Esophagus muscularis mucosa (tissue), 4 donors: ENCODE measurements at regions not wholly inside any gene's neighbourhood (a gene's known extent, or its start where the extent isn't known, plus 50 kb on each side); places are given as distances from the start of the nearest gene placed in this dataset.

Experiments used
- DNase-seq: peaks from one replicate; pipeline ENCODE4 v3.0.0-alpha.2; 2017; ENCODE audit errors: extremely low spot score
- H3K27ac ChIP-seq, 4 donors: fragments of 200-600 bp; sonication (generic); replicated peaks in 1 of 4; 1 replicate in 3 of 4; 2 replicates in 1 of 4; pipeline ENCODE4 v1.5.1; 2016 to 2019; ENCODE audit warnings: mild to moderate bottlenecking in 1 of 4
- H3K27me3 ChIP-seq, 4 donors: fragments of 200-600 bp; sonication (generic); one replicate each; pipeline versions ENCODE4 v1.5.1 to v1.6.0; 2016 to 2019
- H3K36me3 ChIP-seq, 4 donors: fragments of 200-600 bp; sonication (generic); one replicate each; pipeline ENCODE4 v1.5.1; 2016 to 2019
- H3K4me1 ChIP-seq, 4 donors: fragments of 200-600 bp; sonication (generic); one replicate each; pipeline ENCODE4 v1.5.1; 2016 to 2019
- H3K4me3 ChIP-seq, 4 donors: fragments of 200-600 bp; sonication (generic); 1 replicate in 2 of 4; 2 replicates in 2 of 4; pipeline ENCODE4 v1.5.1; 2016 to 2019; ENCODE audit warnings: mild to moderate bottlenecking in 4 of 4, moderate library complexity in 1 of 4
- H3K9me3 ChIP-seq, 4 donors: fragments of 200-600 bp; sonication (generic); 1 replicate in 3 of 4; 2 replicates in 1 of 4; pipeline ENCODE4 v1.5.1; 2016 to 2019
- EP300 ChIP-seq: sonication (generic); formaldehyde crosslinking; IDR thresholded peaks from one replicate; pipeline ENCODE4 v1.6.1; 2017; ENCODE audit warnings: antibody characterized with exemption
- POLR2A ChIP-seq: fragments of 450-650 bp; IDR thresholded peaks from one replicate; pipeline ENCODE4 v1.6.1; 2017; ENCODE audit warnings: antibody characterized with exemption, moderate library complexity, mild to moderate bottlenecking, low read depth
- POLR2AphosphoS5 ChIP-seq, 2 donors: sonication (generic); formaldehyde crosslinking; IDR thresholded peaks; one replicate each; pipeline ENCODE4 v1.6.1; 2017; ENCODE audit warnings: antibody characterized with exemption in 2 of 2
- WGBS: methylation state at CpG from one replicate; pipeline ENCODE4 v1.1.5; 2018; 5-methylcytosine and 5-hydroxymethylcytosine counted together
- intact Hi-C: fragments of 100-400 bp; cut with DNase I; formaldehyde crosslinking; loops from one replicate; pipeline ENCODE4 v1.15.1; 2023
- TF ChIP-seq, protein P1 (sequence below), 3 experiments: fragments of 200-600 bp in 2 of 3; fragments of 450-650 bp in 1 of 3; sonication (generic) in 2 of 3; IDR thresholded peaks; one replicate each; pipeline ENCODE4 v1.5.1; 2017 to 2019; ENCODE audit warnings: antibody characterized with exemption in 3 of 3, mild to moderate bottlenecking in 2 of 3, moderate library complexity in 1 of 3

DNA sequence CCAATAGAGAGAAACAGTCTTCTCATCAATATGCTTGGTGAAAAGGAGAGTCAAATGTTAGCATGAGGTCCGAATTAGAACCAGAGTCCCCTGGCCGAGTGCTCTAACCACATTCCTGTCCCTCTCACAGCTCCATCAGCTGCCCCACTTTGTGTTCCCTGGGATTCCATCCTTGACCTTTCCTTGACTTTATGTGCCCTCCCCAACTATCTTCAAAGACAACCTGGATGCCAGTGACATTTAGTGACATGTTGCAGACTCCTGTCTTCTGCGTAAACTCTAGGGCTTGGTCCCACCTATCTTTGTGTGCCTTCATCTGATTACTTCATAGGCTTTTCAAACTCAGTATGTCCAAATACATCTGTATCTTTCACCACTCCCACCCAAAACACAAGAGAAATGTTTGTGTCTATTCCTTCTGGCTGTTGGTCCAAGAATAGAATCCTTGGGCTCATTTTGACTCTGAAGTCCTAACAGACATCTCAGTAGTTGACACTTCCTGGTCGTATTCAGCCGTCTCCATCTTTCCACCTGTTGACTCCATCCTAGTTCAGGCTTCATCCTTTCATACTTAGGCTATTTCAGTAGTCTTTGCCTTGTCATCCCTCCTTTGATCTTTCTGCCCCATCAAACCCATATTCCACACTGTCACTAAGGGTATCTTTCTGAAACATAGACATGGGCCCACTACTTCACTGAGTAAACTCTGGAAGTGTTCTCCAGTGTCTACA, 101.4 kb upstream of the CD180 start:
- no peaks in the 10 kb centered on the region for H3K9me3 ChIP-seq
- TF ChIP-seq POLR2A (no peak), POLR2AphosphoS5 (IDR thresholded peaks at IDR 0.05) (no peak), EP300 (no peak)
- TF ChIP-seq, protein P1, sequence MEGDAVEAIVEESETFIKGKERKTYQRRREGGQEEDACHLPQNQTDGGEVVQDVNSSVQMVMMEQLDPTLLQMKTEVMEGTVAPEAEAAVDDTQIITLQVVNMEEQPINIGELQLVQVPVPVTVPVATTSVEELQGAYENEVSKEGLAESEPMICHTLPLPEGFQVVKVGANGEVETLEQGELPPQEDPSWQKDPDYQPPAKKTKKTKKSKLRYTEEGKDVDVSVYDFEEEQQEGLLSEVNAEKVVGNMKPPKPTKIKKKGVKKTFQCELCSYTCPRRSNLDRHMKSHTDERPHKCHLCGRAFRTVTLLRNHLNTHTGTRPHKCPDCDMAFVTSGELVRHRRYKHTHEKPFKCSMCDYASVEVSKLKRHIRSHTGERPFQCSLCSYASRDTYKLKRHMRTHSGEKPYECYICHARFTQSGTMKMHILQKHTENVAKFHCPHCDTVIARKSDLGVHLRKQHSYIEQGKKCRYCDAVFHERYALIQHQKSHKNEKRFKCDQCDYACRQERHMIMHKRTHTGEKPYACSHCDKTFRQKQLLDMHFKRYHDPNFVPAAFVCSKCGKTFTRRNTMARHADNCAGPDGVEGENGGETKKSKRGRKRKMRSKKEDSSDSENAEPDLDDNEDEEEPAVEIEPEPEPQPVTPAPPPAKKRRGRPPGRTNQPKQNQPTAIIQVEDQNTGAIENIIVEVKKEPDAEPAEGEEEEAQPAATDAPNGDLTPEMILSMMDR (IDR thresholded peaks at IDR 0.05), result no peak
- intact Hi-C loops, result no loop called here
- no peak overlapping the region for H3K4me3 ChIP-seq
- no peak for DNase-seq
- WGBS, result 93% methylated on average over 5 of the region's 5 CpGs
- H3K27me3 ChIP-seq, result no peaks in the 10 kb centered on the region
- H3K4me1 ChIP-seq, result peaks cover 18 to 76% (median 62%) of the 10 kb centered on the region in 4 donors
- peak overlapping the region in 2 of 4 donors; percentile 83 to 86 for H3K27ac ChIP-seq
- no peaks in the 10 kb centered on the region for H3K36me3 ChIP-seq

DNA sequence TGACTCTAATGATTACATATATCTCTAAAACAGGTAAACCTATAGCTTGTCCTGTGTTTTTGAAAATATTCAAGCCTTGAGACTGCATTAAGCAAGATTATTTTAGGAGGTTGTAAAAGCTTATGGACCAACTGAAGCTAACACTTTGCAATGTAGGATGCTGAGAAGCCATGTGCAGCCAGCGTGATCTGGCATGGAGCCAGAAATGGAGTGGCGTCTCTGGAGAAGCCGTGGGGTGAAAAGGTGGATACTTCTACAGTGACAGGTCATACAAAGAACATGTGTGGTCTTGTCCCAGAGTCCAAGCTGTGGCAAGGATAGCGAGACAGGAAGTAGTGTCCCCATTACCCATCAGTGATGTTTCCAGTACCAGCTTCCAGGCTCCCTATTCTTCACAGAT, 100.8 kb upstream of the CD180 start:
- Histone ChIP-seq H3K36me3 (no peaks in the 10 kb centered on the region), H3K27me3 (no peaks in the 10 kb centered on the region), H3K27ac (peak overlapping the region in 2 of 4 donors; percentile 83 to 86), H3K4me1 (peaks cover 18 to 78% (median 62%) of the 10 kb centered on the region in 4 donors), H3K9me3 (no peaks in the 10 kb centered on the region), H3K4me3 (no peak overlapping the region)
- DNase-seq, result no peak
- intact Hi-C loops, result no loop called here
- TF ChIP-seq, protein P1 (IDR thresholded peaks at IDR 0.05), result no peak
- TF ChIP-seq POLR2A, result no peak
- TF ChIP-seq EP300, result no peak
- TF ChIP-seq POLR2AphosphoS5 (IDR thresholded peaks at IDR 0.05), result no peak
- WGBS, result 75% methylated on average over 4 of the region's 4 CpGs

DNA sequence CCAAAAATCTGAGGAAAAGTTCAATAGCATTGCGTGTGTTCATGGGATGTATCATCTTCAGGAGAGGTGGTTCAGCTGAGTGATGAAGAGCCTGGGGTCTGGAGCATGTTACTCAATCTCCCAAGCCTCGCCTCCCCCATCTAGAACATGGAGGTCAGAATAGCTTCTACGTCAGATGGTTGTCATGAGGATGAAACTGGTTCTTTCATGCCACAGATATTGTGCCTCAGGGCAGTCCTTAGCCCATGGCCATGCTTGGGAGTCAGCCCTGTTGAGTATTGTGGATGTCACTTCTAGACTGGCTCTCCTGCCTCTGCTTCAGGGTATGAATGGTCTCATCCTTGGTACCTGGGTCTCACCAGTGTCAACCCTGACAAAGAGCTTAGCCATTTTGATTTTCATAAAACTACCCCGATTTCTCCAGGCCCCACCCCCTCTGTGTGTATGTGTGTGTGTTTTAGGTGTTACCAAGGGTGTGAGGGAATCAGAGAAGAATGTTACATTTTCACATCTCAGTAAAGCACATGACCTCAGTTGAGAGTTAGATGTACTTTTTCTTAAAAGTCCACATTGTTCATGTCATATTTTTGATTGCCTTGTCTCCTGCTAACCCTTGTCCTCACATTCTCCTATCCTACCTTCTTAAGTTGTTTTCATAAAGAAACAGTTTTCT, 97.8 kb upstream of the CD180 start:
- Histone ChIP-seq H3K4me1 (peaks cover under 1 to 77% (median 62%) of the 10 kb centered on the region in 4 donors), H3K36me3 (no peaks in the 10 kb centered on the region), H3K27ac (peak overlapping the region; percentile 49 to 72 (median 72)), H3K27me3 (no peaks in the 10 kb centered on the region), H3K4me3 (no peak overlapping the region), H3K9me3 (no peaks in the 10 kb centered on the region)
- intact Hi-C loops, result no loop called here
- 91% methylated on average over 4 of the region's 4 CpGs for WGBS
- no peak for DNase-seq
- no peak for TF ChIP-seq EP300

DNA sequence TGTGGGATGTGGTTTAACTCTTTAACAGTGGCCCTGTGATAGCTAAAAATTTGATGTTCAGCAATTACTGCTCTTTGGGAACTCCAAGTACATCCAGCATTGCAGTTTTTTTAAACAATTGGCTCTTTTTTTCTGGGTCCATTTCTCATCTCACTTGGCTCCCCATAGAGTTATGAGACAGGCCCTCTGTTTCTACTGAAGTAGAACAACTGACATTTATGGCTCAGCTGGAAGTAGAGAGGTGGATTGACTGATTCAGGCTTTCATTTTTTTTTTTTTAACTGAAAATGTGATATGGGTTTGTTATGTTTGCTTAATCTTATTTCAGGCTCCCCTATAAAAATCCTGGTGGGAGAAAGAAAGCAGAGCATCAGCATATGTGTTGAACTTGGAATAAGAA, 96.6 kb upstream of the CD180 start:
- H3K36me3 ChIP-seq, result no peaks in the 10 kb centered on the region
- H3K27ac ChIP-seq, result peak overlapping the region; percentile 71 to 74 (median 72)
- DNase-seq, result no peak
- no peaks in the 10 kb centered on the region for H3K27me3 ChIP-seq
- H3K4me3 ChIP-seq, result no peak overlapping the region
- intact Hi-C loops, result no loop called here
- H3K4me1 ChIP-seq, result peaks cover 10 to 77% (median 66%) of the 10 kb centered on the region in 4 donors
- TF ChIP-seq, protein P1 (IDR thresholded peaks at IDR 0.05), result no peak
- TF ChIP-seq POLR2A (no peak), EP300 (no peak), POLR2AphosphoS5 (IDR thresholded peaks at IDR 0.05) (no peak)
- H3K9me3 ChIP-seq, result no peaks in the 10 kb centered on the region

DNA sequence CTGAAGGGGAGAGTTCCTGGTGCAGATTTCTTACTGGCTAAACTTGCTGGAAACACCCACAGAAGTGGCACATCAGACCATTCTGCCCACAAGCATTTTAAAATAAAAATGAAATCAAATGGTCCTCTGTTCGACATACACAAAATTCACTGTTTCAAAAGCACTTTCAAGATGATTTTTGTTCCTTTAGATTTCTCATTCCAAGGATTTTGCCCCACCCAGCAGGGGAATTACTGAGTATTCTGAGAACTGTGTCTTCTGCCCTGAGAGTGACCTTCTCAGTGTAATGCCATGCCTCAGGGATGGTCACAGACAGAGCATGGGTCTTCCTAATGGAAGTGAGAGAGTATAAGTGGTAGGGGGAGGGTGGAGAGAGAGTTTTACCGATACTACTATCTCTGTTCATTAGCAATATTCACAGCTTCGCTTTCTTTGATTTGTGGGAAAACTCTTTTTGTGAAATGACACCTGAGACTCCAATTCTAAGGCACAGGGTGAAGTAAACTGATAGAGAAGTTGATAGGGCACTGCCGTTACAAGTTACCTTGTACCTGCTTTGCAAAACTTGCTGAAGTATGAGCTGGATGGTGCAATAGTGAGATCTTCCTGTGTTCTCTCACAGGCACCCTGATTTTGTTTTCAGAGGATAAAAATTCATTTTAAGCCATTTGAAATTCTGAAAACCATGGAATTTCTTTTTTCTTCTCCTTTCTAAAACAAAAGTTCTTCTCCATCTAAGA, 95.8 kb upstream of the CD180 start:
- no peak overlapping the region for H3K4me3 ChIP-seq
- no peak for DNase-seq
- WGBS, result 84% methylated on average over 4 of the region's 4 CpGs
- TF ChIP-seq, protein P1 (IDR thresholded peaks at IDR 0.05), result no peak
- TF ChIP-seq POLR2A (no peak), POLR2AphosphoS5 (IDR thresholded peaks at IDR 0.05) (no peak), EP300 (no peak)
- no peaks in the 10 kb centered on the region for H3K36me3 ChIP-seq
- peak overlapping the region; percentile 71 to 74 (median 72) for H3K27ac ChIP-seq
- no peaks in the 10 kb centered on the region for H3K9me3 ChIP-seq
- intact Hi-C loops, result no loop called here
- no peaks in the 10 kb centered on the region for H3K27me3 ChIP-seq
- peaks cover 16 to 78% (median 75%) of the 10 kb centered on the region in 4 donors for H3K4me1 ChIP-seq
